Stimulated activated CD8-positive, alpha-beta memory T cell treated with anti-CD3 and anti-CD28 coated beads, Interleukin-4, amount 100 ng/mL, for 4 hours (primary cell): ENCODE measurements at regions not wholly inside any gene's neighbourhood (a gene's known extent, or its start where the extent isn't known, plus 50 kb on each side); places are given as distances from the start of the nearest gene placed in this dataset.
"Not testable (repeated sequence)": the region's sequence is repeated elsewhere in the genome, so short reads cannot be mapped to it uniquely, and the experiment has no call there.

ENCODE experiments used
- DNase-seq, 2 donors: peaks; one replicate each; pipeline ENCODE4 v3.0.0-alpha.2; 2020; ENCODE audit warnings: low read depth in 2 of 2, low spot score in 1 of 2

DNA sequence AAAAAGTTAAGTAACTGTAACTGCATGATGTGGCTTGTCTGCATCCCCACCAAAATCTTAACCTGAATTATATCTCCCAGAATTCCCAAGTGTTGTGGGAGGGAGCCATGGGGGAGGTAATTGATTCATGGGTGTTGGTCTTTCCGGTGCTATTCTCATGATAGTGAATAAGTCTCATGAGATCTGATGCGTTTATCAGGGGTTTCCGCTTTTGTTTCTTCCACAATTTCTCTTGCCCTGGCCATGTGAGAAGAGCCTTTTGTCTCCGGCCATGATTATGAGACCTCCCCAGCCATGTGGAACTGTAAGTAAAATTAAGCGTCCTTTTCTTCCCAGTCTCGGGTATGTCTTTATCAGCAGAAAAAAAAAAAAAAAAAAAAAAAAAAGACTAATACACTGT is 385.8 kb downstream of the SLITRK1 start:
- no peak for DNase-seq

DNA sequence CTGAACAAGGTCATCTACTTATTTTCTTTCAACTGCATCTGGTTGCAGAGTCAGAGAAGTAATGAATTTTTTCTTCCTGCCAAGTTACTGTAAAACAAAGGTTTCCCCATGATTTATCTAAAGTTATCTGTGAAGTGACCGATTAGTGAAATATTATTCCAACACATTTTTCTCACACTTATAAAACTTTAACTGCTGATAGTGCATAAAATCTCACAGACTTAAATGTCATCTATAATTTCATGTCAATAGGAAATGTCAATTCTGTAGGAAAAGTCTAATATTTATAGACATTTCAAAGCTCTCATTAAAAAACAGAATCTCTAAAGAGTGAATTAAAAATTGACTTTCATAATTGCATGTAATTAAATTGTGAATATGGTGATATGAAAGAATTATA is 397.2 kb downstream of the SLITRK1 start:
- DNase-seq = no peak

DNA sequence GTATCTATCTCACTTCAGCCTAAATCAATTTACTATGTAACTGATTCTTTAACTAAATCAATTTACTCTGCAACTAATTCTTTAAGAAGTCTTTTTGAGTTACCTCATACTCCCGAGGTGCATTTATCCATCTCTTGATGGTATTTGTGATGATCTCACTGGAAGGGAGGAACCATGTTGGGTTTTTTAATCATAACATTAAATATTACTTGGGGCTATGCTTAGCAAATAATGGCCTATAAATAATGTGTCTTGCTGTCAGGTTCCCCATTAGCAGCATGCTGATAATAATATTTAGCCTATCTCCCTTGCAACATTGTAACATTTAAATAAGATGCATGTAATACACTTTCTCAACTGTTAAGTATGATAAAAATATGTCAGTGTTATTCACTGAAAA is 411.3 kb downstream of the SLITRK1 start:
- DNase-seq = no peak

DNA sequence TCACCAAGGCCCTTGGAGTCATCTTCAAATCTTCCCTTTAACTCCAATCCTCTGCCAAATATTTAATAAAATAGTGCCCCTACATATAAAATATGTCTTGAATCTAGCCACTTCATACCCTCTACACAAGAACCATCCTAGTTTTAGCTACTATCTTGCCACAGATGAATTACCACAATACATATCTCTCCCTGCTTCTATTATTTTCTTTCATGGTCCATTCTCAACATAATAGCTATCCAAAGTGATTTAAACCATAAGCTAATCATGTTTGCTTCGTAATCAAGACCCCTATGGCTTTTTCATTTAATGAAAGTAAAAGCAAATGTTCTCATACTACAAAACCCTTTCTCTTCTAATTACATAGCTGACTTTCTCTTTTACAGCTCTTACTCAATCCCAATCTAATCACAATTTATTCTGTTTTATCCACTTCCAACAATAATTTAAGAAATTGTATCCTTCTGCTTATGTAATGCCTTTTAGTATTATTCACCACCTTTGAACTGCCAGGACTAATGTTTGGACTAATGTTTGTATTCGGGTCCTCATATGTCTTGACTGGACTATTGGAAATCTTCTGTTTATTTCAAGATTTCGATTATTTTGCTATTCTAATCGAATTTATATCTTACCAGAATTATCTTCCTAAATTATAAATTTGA is 412.0 kb downstream of the SLITRK1 start:
- no peak for DNase-seq

DNA sequence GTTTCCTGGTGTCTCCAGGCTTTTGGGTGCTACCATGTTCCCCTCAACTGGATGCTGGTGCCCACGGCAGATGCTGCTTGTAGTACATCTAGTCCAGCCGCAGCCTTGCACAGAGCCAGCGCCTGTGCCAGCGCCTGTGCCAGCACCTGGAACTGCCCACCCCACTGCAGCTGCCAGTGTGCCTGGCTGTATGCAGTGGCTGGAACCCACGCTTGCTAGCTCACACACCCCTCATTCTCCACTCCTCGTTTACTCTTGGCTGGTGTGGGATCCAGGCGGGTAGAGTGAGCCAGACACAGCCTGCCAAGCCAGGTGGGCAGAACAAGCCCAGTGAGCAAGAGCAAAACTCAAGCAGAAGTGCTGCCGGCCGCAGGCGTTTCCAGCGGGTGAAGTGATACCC is 428.6 kb downstream of the SLITRK1 start:
- DNase-seq = no peak

DNA sequence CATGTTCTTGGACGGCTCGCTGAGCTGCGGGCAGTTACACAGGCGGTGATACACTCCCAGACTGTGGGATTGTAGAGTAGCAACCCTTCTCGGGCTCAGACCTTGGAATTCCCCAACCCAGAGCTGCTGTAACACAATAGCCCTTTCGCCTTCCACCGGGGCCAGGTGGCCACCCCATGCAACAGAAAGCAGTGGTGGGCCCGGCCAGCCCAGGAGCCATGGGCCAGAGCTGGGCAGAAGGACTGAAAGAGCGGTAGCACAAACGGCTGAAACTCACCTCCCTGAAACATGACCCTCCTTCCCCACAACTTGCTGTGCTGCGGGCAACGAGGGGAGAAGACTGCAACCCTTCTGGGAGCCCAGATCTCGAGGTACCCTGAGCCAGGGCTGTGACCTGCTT is 429.0 kb downstream of the SLITRK1 start:
- DNase-seq = no peak

DNA sequence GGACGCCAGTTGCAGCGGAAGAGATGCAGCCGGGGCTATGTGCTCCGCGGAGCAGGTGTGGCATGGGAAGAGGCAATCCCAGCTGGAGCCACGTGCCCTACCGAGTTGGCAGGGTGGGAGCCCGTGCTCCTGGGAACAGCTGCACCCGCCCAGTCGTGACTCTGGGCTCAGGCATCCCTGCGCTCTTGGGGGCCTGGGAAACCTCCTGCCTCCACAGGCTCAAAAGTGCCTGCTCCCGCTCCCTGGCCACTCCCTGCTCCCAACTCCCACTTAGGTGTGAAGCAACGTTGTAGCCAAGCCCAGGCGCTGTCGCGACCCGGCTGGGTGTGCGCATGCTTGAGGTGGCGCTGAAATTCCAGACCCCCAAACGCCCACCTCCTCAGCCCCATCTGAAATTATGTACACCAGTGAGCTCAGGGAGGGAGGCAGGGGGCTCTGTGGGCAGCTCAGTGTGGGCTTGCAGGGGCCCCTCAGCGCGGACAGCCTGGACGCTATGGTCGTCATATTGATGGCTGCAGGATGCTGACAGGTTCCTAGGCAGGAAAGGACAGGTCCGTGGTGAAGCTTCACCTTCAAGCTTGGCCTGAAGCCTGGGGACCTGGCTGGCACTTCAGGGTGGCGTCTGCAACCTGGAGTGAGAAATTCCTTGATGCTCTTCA is 429.9 kb downstream of the SLITRK1 start:
- no peak for DNase-seq

DNA sequence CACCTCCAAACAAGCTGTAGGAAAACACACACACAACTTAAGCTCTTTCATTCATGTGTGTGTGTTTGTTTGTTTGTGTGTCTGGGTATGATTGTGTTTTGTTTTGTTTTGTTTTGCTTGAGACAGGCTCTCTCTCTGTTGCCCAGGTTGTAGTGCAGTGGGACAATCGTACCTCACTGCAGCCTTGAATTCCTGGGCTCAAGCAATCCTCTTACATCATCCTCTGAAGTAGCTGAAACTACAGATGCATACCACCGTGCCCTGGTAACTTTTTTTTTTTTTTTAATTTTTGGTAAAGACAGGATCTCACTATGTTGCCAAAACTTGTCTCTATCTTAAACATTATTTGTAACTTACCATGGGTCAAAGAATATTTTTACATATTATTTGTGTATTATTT is 431.7 kb downstream of the SLITRK1 start:
- no peak for DNase-seq

DNA sequence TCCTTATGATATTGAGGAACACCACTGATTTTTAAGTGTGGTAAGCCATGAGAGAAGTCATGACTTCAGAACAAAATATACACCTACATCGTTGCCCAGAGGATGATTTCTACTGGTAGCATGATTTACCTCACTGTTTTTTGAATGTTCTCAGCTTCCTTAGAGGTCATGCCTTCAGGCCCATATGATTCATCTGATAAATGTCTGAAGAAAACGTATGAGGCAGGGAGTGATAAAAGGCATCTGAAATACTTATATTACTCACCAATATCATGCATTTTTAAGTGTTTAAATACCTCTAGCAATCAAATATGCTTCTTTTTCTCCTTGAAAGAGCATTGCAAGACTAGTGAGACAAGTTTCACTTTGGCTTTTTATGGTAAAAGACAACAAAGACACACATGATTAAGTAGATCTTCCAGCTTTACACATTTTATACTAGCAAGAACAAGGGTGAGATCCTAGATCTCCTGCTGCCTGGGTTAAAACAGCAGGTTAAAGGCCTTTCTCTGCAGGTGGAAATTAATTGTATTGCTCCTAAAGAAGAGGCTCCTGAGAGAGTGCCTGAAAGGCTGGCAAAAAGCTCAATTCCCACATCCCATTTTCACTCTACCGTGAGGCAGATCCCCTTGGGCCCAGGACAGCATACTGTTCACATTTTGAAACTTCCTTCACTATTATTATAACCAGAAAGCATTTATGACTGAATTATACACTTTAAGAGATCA is 432.4 kb downstream of the SLITRK1 start:
- DNase-seq = no peak

DNA sequence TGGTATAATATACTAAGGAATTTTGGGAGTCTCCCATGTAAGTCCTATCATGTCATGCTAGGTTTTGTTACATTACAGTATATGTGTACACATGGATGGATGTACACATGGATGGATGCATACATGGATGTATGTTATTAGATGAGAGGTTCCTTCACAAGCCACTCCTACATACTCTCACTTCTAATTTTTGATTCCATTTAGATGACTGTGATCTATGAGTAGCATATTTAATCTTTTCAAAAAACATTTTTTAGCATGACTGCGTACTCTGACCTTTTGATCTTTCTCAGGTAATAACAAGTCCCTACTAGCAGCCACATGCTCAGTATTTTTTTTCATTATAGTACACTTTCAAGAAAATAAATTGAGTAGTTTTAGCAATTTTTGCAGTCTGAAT is 441.8 kb downstream of the SLITRK1 start:
- no peak for DNase-seq

DNA sequence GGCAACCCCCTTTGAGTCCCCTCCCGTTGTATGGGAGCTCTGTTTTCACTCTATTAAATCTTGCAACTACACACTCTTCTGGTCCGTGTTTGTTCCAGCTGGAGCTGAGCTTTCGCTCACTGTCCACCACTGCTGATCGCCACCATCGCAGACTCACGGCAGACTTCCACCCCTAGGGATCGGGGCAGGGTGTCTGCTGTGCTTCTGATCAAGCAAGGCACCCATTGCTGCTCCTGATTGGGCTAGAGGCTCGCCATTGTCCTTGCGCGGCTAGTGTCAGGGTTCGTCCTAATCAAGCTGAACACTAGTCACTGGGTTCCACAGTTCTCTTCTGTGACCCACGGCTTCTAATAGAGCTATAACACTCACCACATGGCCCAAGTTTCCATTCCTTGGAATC is 442.8 kb downstream of the SLITRK1 start:
- DNase-seq = not testable (repeated sequence)

DNA sequence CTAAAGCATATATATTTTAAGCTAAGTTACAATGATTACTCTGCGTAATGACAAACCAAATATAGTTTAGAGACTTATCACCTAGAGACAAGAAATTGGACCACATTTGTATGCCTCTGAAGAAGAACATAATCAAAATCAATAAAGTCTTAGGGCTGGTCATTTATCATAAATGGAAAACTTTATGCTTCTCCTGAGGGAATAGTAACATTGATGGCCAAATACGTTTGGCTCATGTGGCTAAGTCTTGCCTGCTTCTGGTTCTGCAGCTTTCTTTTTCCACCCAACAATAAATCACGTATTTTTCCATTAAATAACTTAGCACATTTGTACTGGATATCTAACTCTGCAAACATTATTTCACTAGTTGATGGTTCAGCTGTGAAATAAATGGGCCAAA is 458.4 kb downstream of the SLITRK1 start:
- no peak for DNase-seq

DNA sequence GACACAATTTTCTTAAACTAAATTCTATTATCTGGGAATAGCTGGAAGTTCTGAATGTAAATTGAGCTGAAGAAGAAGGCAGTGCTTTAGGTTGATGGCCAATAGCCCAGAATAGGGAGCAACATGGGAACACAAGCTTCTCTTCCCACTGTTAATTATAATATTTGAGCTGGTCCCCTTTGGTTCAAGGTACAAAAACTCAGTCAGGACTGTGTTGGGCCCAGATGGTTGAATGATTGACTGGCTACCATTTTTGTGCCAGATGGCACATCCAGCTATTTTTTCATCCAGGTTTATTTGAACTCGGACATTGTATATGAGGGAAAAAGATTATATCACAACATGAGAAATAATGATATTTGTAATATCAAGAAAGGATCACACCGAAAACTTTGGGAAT is 458.9 kb downstream of the SLITRK1 start:
- DNase-seq = no peak

DNA sequence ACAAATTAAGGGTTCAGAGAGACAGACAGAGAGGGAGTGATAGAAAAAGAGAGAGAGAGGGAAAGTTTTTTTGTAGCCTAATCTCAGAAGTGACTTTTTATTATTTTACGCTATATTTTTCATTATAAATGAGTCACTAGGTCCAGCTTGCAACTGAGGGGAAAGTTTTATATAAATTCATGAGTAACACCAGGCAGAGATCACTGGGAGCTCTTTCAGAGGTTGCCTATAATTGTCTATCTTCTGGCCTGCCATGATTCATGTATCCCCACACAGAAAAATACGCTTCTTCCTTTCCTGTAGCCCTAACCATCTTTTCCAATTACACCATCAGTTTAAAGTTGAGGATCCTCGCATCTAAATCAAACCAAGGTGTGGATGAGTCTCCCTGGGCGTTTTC is 467.9 kb downstream of the SLITRK1 start:
- no peak for DNase-seq

DNA sequence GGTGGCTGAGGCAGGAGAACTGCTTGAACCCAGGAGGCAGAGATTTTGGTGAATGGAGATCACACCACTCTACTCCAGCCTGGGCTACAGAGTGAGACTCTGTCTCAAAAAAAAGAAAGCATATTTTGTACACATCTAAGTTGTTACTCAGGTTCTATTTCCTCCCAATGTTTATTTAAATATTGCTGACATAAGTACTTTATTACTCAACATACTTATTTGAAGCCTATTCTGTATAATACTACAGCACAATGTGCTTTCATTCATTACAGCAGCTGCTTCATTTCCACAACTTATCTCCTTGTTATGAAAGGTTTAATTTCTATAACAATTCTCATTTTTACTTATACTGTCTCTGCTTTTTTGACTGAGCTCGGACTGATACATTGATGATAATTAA is 495.7 kb downstream of the SLITRK1 start:
- no peak for DNase-seq

DNA sequence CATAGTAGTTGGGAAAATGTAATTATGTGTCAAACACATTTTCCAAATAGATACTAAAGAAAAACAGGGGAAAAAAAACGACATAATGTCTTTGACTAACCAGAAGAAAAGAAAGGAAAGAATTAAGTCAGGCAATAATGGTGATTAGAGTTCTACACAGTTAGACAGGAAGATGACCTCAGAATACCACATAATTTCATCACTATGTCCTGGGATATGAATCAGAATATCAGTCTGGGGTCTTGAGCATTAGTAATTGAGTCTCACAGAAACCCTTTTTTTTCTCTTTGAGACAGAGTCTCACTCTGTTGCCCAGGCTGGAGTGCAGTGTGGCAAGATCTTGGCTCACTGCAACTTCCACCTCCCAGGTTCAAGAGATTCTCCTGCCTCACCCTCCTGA is 503.4 kb downstream of the SLITRK1 start:
- no peak for DNase-seq

DNA sequence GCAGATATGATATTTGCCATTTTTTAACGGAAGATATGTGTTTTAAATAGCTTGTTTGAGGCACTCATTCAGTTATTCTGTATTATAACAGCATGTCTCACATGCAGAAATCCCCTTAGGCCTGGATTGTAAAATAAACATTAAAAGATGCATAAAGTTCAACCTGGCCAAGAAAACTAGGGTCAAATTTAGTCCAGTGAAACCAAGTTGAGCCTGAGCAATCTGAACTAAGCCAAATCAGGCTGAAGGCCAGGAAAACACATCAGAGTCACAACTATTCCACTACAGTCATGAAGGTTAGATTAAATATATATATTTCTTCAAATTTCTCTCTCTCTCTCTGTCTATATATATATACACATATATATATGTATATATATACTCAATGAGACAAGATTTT is 504.8 kb downstream of the SLITRK1 start:
- no peak for DNase-seq

DNA sequence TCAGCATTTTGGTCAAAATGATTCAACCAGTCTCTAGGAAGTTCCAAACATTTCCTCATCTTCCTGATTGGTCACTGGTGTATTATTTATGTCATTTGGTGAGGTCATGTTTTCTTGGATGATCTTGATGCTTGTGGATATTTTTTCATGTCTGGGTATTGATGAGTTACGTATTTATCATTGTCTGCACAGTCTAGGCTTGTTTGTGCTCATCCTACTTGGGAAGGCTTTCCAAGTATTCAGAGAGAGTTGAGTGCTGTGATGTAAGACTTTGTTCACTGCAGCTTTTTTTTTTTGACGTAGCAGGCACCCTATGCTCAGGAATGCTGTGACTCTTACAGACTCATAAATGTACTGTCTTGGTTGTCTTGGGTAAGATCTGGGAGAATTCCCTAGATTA is 509.5 kb downstream of the SLITRK1 start:
- DNase-seq = no peak

DNA sequence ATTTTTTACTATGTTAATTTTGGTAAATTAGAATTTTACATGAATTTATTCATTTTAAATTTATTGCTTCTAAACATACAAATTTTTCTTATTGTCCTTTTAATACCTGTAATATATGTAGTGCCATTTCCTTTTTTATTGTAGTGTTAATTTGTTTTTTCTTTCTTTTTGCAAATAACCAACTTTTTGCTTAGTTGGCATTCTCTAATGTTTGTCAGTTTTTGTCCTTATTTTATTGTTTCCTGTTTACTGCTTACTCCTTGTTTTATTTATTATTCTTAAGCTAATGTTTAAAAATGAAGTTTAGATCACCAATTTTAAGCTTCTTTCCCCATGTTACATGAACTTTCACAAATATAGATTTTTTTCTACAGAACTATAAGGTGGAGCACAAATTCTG is 516.6 kb downstream of the SLITRK1 start:
- no peak for DNase-seq

DNA sequence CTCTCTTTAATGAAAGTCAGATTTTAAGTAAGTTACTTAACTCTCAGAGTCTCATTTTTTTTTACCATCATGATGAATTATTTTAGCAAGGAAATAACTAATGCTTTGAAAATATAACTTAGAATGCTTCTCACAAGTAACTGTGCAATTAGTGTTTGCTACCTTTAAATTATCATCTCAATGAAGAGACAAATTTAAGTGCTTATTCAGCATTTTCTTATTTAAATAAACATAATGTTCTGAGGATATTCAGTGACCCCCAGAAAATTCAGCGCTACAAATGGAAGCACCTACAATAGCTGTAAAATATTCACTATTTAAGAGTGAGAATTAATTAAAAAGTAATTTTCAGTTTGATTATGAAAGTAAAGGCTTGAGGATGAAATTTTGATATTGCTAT is 527.2 kb downstream of the SLITRK1 start:
- DNase-seq = no peak

DNA sequence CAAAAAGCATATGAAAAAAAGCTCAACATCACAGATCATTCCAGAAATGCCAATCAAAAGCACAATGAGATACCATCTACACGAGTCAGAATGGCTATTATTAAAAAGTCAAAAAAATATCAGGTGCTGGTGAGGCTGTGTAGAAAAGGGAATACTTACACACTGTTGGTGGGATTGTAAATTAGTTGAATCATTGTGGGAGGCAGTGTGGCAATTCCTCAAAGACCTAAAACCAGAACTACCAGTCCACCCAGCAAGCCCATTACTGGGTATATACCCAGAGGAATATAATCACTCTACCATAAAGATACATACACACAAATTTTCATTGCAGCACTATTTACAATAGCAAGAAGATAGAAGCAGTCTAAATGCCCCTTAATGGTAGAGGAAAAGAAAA is 529.9 kb downstream of the SLITRK1 start:
- no peak for DNase-seq

DNA sequence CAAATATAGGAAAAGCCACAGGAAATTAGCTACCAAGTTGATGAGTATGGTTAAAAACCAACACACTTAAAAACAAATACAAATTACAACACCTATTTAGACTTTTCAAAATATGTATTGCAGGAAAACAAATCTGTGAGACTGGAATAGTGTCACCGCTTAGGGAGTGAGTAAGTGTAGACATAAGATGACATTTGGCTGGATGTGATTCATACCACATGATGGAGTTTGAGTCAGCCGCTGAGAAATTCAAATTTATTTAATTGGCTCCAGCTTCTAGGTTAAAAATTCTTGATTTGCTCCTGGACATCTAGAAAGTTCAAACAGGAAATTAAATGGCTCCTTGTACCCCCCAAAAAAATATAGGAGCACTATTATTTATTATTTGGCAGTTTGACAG is 531.7 kb downstream of the SLITRK1 start:
- no peak for DNase-seq

DNA sequence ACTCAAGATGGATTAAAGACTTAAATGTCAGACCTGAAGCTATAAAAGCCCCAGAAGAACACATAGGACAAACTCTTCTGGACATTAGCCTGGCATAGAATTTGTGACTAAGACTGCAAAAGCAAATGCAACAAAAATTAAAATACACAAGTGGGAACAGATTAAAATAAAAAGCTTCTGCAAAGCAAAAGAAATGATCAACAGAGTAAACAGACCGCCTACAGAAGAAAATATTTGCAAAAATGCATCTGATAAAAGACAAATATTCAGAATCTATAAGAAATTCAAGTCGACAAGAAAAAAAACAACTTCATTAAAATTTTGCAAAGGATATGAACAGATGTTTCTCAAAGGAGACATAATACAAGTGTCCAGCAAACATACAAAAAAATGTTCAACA is 537.8 kb downstream of the SLITRK1 start:
- DNase-seq = no peak
